Type B pancreatic cell (in vitro differentiated cells): ENCODE measurements at regions not wholly inside any gene's neighbourhood (a gene's known extent, or its start where the extent isn't known, plus 50 kb on each side); places are given as distances from the start of the nearest gene placed in this dataset.

Experiments used
- DNase-seq: peaks from one replicate; pipeline ENCODE4 v3.0.0; 2021; ENCODE audit warnings: mixed read lengths; ENCODE audit not compliant: unreplicated experiment; ENCODE audit errors: extremely low spot score
- H3K27ac Mint-ChIP-seq: 2 replicates; pipeline ENCODE4 v1.8.0; 2021; ENCODE audit warnings: mild to moderate bottlenecking, mixed read lengths
- H3K27me3 Mint-ChIP-seq: 2 replicates; pipeline ENCODE4 v1.8.0; 2021; ENCODE audit warnings: mixed read lengths
- H3K36me3 Mint-ChIP-seq: 2 replicates; pipeline ENCODE4 v1.8.0; 2021; ENCODE audit warnings: mixed read lengths
- H3K4me1 Mint-ChIP-seq: one replicate; pipeline ENCODE4 v1.8.0; 2021; ENCODE audit warnings: mixed read lengths; ENCODE audit not compliant: unreplicated experiment
- H3K4me3 Mint-ChIP-seq: 2 replicates; pipeline ENCODE4 v1.8.0; 2021; ENCODE audit warnings: mild to moderate bottlenecking, mixed read lengths
- H3K9me3 Mint-ChIP-seq: 2 replicates; pipeline ENCODE4 v1.8.0; 2021; ENCODE audit warnings: mixed read lengths
- TF ChIP-seq, protein P1 (sequence below): fragments of 200-600 bp; sonication (generic); conservative IDR thresholded peaks from 2 replicates; pipeline ENCODE4 v1.5.0; 2021; ENCODE audit warnings: antibody characterized with exemption, mild to moderate bottlenecking

DNA sequence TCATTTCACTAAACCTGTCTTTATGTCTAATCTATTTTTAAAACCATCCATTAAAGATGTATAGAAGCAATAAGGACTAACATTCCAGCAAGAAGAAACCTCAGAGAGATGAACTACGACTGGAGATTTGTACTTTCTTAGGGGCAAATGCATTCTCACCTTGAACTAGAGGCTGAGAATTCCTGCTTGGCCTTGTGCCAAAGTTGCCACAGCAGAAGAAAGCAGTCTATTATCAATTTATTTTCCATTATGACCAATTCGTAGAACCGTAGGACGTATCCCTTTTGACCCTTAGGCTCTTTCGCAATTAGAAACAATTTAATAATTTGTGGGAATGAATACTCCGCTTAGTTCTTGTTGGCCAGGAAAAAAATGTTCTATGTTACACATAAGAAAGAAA lies 1647.4 kb upstream of the CDH9 start:
- Mint-ChIP-seq H3K9me3 (no peaks in the 10 kb centered on the region), H3K27ac (no peak overlapping the region), H3K4me3 (no peak overlapping the region), H3K4me1 (no peaks in the 10 kb centered on the region), H3K36me3 (no peaks in the 10 kb centered on the region), H3K27me3 (no peaks in the 10 kb centered on the region)
- no peak for DNase-seq
- TF ChIP-seq, protein P1, sequence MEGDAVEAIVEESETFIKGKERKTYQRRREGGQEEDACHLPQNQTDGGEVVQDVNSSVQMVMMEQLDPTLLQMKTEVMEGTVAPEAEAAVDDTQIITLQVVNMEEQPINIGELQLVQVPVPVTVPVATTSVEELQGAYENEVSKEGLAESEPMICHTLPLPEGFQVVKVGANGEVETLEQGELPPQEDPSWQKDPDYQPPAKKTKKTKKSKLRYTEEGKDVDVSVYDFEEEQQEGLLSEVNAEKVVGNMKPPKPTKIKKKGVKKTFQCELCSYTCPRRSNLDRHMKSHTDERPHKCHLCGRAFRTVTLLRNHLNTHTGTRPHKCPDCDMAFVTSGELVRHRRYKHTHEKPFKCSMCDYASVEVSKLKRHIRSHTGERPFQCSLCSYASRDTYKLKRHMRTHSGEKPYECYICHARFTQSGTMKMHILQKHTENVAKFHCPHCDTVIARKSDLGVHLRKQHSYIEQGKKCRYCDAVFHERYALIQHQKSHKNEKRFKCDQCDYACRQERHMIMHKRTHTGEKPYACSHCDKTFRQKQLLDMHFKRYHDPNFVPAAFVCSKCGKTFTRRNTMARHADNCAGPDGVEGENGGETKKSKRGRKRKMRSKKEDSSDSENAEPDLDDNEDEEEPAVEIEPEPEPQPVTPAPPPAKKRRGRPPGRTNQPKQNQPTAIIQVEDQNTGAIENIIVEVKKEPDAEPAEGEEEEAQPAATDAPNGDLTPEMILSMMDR = no peak

DNA sequence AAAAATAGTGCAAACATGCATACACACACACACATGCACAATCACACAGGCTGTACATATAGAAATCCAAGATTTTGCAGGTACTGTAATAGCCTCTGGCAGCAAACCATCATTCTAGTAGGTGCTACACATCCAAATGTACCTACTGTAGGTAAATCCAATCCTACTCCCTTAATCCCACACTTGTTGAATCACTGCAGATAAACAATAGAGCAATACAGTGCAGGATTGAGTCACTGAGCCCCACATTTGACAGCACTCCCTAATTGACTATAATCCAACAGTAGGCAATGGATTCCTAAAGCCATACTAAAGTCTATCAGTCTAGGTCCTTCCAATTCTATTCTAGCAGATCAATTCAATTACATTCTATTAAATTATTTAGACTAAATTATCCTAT lies 1640.5 kb upstream of the CDH9 start:
- no peak overlapping the region for H3K4me3 Mint-ChIP-seq
- peaks cover 4% of the 10 kb centered on the region for H3K9me3 Mint-ChIP-seq
- H3K4me1 Mint-ChIP-seq = no peaks in the 10 kb centered on the region
- TF ChIP-seq, protein P1 = no peak
- H3K27me3 Mint-ChIP-seq = no peaks in the 10 kb centered on the region
- H3K36me3 Mint-ChIP-seq = no peaks in the 10 kb centered on the region
- DNase-seq = no peak
- H3K27ac Mint-ChIP-seq = no peak overlapping the region

DNA sequence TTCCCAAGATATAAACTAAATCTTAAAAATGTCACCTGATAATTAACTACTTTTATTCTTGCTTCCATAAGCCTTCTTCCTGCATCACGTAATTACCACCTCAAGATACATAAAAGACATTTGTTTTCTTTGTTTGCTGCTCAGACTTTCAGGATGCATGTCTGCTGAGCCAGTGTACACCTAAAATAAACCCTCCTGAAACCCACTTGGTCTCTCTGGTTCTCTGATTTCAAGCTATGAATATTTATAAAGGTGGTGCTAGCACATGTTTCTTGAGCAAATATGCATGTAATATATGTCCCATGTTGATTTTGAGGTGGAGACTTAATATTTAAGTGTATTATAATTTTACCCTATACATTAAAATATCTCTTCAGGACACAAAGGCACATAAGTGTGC lies 1627.7 kb upstream of the CDH9 start:
- Mint-ChIP-seq H3K4me3 (no peak overlapping the region), H3K9me3 (peaks cover 3% of the 10 kb centered on the region), H3K27ac (no peak overlapping the region), H3K27me3 (no peaks in the 10 kb centered on the region), H3K36me3 (no peaks in the 10 kb centered on the region), H3K4me1 (no peaks in the 10 kb centered on the region)
- DNase-seq = no peak
- TF ChIP-seq, protein P1 = no peak

DNA sequence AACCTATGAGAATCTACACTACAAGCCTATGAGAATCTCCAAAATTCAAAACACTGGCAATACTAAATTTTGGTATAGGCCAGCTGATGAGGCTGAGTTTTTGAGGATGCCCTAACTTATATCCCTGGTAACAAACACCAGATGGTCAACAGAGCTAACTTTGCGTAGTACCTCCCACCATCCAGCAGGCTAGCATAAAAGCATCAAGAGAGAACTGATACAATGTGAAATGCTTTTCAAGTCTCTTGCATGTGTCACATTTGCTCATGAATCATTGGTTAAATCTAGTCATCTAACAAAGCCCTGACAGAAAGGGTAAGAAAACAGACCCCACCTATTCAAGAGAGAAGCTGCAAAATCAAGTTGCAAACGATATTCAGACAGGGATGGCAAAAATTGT lies 1609.7 kb upstream of the CDH9 start:
- no peak for DNase-seq
- no peaks in the 10 kb centered on the region for H3K4me1 Mint-ChIP-seq
- no peak overlapping the region for H3K4me3 Mint-ChIP-seq
- TF ChIP-seq, protein P1 = peak; percentile 58
- H3K36me3 Mint-ChIP-seq = no peaks in the 10 kb centered on the region
- H3K27me3 Mint-ChIP-seq = no peaks in the 10 kb centered on the region
- no peak overlapping the region for H3K27ac Mint-ChIP-seq
- H3K9me3 Mint-ChIP-seq = no peaks in the 10 kb centered on the region

DNA sequence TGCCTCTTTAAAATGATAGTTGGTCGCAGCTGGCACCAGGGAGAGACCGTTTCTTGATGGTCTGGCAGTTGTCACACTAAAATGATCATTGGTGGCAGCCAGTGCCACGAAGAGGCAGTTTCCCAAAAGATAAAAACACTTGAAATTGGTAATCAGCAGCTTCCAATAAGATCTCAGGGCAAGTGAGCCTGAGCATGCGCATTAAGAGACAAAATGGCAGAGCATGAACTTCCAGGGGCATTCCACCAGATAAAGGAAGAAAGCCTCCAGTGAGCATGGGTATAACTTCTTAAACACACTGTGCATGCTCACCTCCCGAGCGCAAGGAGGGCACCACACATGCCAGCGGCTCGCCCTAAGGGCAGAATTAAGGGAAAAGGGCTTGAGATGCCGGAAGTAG lies 1594.2 kb upstream of the CDH9 start:
- no peaks in the 10 kb centered on the region for H3K27me3 Mint-ChIP-seq
- H3K4me3 Mint-ChIP-seq = no peak overlapping the region
- TF ChIP-seq, protein P1 = no peak
- H3K9me3 Mint-ChIP-seq = no peaks in the 10 kb centered on the region
- H3K36me3 Mint-ChIP-seq = no peaks in the 10 kb centered on the region
- DNase-seq = no peak
- H3K27ac Mint-ChIP-seq = no peak overlapping the region
- no peaks in the 10 kb centered on the region for H3K4me1 Mint-ChIP-seq

DNA sequence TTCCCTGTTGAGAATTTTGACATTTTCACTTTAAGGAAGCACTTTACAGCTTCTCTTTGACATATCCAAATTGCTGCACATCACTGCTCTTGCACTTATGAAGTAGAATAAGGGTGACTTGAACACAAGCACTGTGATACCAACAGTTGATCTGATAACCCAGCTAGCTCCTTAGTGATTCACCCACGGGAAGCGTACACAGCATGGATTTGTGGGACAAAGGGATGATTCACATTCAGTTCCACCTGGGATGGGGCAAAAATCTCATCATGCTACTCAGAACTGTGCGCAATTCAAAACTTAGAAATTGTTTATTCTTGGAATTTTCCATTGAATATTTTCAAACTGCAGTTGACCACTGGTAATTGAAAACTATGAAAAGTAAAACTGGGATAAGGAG lies 1565.5 kb upstream of the CDH9 start:
- Mint-ChIP-seq H3K9me3 (no peaks in the 10 kb centered on the region), H3K36me3 (no peaks in the 10 kb centered on the region), H3K4me3 (no peak overlapping the region)

More for the DNA sequence above, 1565.5 kb upstream of the CDH9 start:
- DNase-seq = no peak
- Mint-ChIP-seq H3K4me1 (no peaks in the 10 kb centered on the region), H3K27ac (no peak overlapping the region), H3K27me3 (no peaks in the 10 kb centered on the region)
- TF ChIP-seq, protein P1 = no peak
